Heart left ventricle (tissue), 16 donors: ENCODE measurements at regions not wholly inside any gene's neighbourhood (a gene's known extent, or its start where the extent isn't known, plus 50 kb on each side); places are given as distances from the start of the nearest gene placed in this dataset.
A peak's percentile ranks its signal among the peaks of the same experiment; 100 is the strongest.

Experiments used
- ATAC-seq, 4 donors: fragments of 200-7000 bp; cut with Tn5 transposase; one replicate each; pipeline ENCODE4 v1.9.1; 2020 to 2022; ENCODE audit warnings: moderate library complexity in 4 of 4, mild to moderate bottlenecking in 3 of 4, moderate number of reproducible peaks in 1 of 4
- DNase-seq, 5 donors: peaks; one replicate each; pipeline ENCODE4 v3.0.0-alpha.2; 2020
- H3K27ac ChIP-seq, 12 donors: fragments of 200-600 bp; sonication (generic) in 4 of 12; one replicate each; pipeline versions ENCODE4 v1.5.0 to v1.8.0; 2016 to 2022; ENCODE audit warnings: mild to moderate bottlenecking in 2 of 12
- H3K27me3 ChIP-seq, 9 donors: fragments of 200-600 bp; sonication (generic) in 2 of 9; one replicate each; pipeline versions ENCODE4 v1.5.1 to v1.8.0; 2016 to 2022; ENCODE audit warnings: mild to moderate bottlenecking in 3 of 9
- H3K36me3 ChIP-seq, 9 donors: fragments of 200-600 bp; sonication (generic) in 2 of 9; one replicate each; pipeline versions ENCODE4 v1.5.0 to v1.8.0; 2018 to 2022; ENCODE audit warnings: mild to moderate bottlenecking in 2 of 9
- H3K4me1 ChIP-seq, 12 donors: fragments of 200-600 bp; sonication (generic) in 4 of 12; one replicate each; pipeline versions ENCODE4 v1.5.0 to v1.8.0; 2016 to 2022; ENCODE audit warnings: mild to moderate bottlenecking in 3 of 12
- H3K4me3 ChIP-seq, 12 donors: fragments of 200-600 bp; sonication (generic) in 4 of 12; one replicate each; pipeline versions ENCODE4 v1.5.0 to v1.8.0; 2017 to 2022; ENCODE audit warnings: mild to moderate bottlenecking in 9 of 12, moderate library complexity in 4 of 12
- H3K9me3 ChIP-seq, 12 donors: fragments of 200-600 bp; sonication (generic) in 4 of 12; one replicate each; pipeline versions ENCODE4 v1.5.0 to v1.8.0; 2016 to 2022; ENCODE audit warnings: mild to moderate bottlenecking in 1 of 12
- POLR2A ChIP-seq, 2 donors: fragments of 450-650 bp; IDR thresholded peaks; one replicate each; pipeline ENCODE4 v1.6.1; 2017; ENCODE audit warnings: antibody characterized with exemption in 2 of 2, mild to moderate bottlenecking in 2 of 2, moderate library complexity in 2 of 2
- WGBS, 4 donors: extraction: QIAGEN DNeasy Blood & Tissue Kit in 2 of 4; methylation state at CpG; one replicate each; pipeline versions ENCODE4 v1.1.5 to v1.1.7; 2013 to 2018; 5-methylcytosine and 5-hydroxymethylcytosine counted together
- intact Hi-C, 10 donors: fragments of 100-400 bp; cut with DNase I; formaldehyde crosslinking; loops; one replicate each; pipeline versions ENCODE4 v1.11.1 to v1.14.2; 2022
- TF ChIP-seq, protein P1 (sequence below), 12 donors: fragments of 200-600 bp; sonication (generic) in 4 of 12; IDR thresholded peaks; one replicate each; pipeline versions ENCODE4 v1.5.0 to v1.8.0; 2018 to 2022; ENCODE audit warnings: antibody characterized with exemption in 12 of 12, mild to moderate bottlenecking in 5 of 12
- donor health status: ischemic (EF 13 %, LVEDD 7.1; RV severe dilation, severe dysfunction).
- donor health status: healthy with polysubstance abuse.
- donor health status: DM: no; HTN: yes; CAD: no.
- donor health status: DM: no; HTN: no; CAD: no.
- donor health status: ischemic (EF 25% LVEDD 6.9; RV normal size, moderate dysfunction).
- donor health status: ischemic (EF 25% LVEDD 5.7; RV mildly dilated, moderate dysfunction).
- donor health status: healthy.
- donor health status: DM: yes; HTN: yes; CAD: no.
- donor health status: ischemic (EF 35%, LVEDD 5.7; RV mildly dilated, moderate dysfunction).
- donor health status: nonischemic (EF 11% LVEDD 7.7; RV severe dilation, severe dysfunction).
- donor health status: DM: yes; HTN: yes; CAD: no.
- donor health status: PGD.
- donor health status: ischemic (EF 29% LVEDD 5.4; RV normal size, mild dysfunction).
- donor health status: nonischemic (EF 23%, LVEDD 6.1; RV moderate dilation, normal function).

GRCh38 chr10:10432296-10433035, 585.2 kb upstream of the CELF2 start:
- Histone ChIP-seq H3K4me3 (no peak overlapping the region), H3K27ac (no peak overlapping the region), H3K4me1 (no peaks in the 10 kb centered on the region), H3K9me3 (peaks cover 0 to 5% (median 0%) of the 10 kb centered on the region in 12 donors), H3K36me3 (no peaks in the 10 kb centered on the region), H3K27me3 (no peaks in the 10 kb centered on the region)
- TF ChIP-seq, protein P1, sequence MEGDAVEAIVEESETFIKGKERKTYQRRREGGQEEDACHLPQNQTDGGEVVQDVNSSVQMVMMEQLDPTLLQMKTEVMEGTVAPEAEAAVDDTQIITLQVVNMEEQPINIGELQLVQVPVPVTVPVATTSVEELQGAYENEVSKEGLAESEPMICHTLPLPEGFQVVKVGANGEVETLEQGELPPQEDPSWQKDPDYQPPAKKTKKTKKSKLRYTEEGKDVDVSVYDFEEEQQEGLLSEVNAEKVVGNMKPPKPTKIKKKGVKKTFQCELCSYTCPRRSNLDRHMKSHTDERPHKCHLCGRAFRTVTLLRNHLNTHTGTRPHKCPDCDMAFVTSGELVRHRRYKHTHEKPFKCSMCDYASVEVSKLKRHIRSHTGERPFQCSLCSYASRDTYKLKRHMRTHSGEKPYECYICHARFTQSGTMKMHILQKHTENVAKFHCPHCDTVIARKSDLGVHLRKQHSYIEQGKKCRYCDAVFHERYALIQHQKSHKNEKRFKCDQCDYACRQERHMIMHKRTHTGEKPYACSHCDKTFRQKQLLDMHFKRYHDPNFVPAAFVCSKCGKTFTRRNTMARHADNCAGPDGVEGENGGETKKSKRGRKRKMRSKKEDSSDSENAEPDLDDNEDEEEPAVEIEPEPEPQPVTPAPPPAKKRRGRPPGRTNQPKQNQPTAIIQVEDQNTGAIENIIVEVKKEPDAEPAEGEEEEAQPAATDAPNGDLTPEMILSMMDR (IDR thresholded peaks at IDR 0.05) = no peak
- no peak for TF ChIP-seq POLR2A (IDR thresholded peaks at IDR 0.05)
- intact Hi-C loops = no loop called here
- WGBS, 4 donors = 58 to 65% (median 62%) methylated on average over 9 of the region's 9 CpGs
- DNase-seq (no peak), ATAC-seq (no peak)

DNA sequence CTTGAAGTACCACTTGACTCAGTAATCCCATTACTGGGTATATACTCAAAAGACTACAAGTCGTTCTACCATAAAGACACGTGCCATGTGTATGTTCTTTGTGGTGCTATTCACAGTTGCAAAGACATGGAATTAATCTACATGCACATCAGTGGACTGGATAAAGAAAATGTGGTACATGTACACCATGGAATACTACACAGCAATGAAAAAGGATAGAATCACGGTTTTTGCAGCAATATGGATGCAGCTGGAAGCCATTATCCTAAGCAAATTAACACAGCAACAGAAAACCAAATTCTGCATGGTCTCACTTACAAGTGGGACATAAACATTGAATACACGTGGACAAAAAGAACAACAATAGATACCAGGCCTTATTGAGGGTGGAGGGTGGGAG, 583.4 kb upstream of the CELF2 start:
- 89 to 94% (median 91%) methylated on average over 4 of the region's 4 CpGs for WGBS, 4 donors
- intact Hi-C loops = no loop called here
- no peak for ATAC-seq
- no peak for DNase-seq
- no peak overlapping the region for H3K27ac ChIP-seq
- H3K36me3 ChIP-seq = no peaks in the 10 kb centered on the region
- H3K4me1 ChIP-seq = peaks cover 0 to 7% (median 0%) of the 10 kb centered on the region in 12 donors
- TF ChIP-seq POLR2A (IDR thresholded peaks at IDR 0.05) = no peak
- TF ChIP-seq, protein P1 (IDR thresholded peaks at IDR 0.05) = no peak
- H3K4me3 ChIP-seq = no peak overlapping the region
- no peaks in the 10 kb centered on the region for H3K27me3 ChIP-seq
- H3K9me3 ChIP-seq = peaks cover 0 to 5% (median 0%) of the 10 kb centered on the region in 12 donors

DNA sequence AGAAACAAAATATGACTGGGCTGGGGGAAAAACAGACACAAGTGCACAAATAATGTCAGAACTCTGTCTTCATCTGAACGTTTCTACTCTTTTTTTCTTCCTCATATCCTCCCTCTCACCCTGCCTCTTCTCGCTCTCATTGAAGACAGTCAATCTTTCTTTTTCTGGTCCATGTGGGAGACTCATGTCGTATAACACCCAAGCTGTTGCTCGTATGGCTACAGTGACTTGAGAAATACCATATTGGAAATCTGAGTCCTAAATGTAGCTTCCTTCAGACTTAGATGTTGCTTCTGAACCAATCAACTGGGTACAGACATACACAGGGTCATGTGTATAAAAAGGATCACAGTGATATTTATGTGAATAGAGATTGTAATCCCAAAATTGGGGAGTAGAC, 579.8 kb upstream of the CELF2 start:
- Histone ChIP-seq H3K4me3 (no peak overlapping the region), H3K9me3 (peaks cover 0 to 5% (median 0%) of the 10 kb centered on the region in 12 donors), H3K36me3 (no peaks in the 10 kb centered on the region), H3K27ac (no peak overlapping the region), H3K4me1 (peaks cover 0 to 7% (median 0%) of the 10 kb centered on the region in 12 donors), H3K27me3 (no peaks in the 10 kb centered on the region)
- DNase-seq (no peak), ATAC-seq (no peak)
- TF ChIP-seq POLR2A (IDR thresholded peaks at IDR 0.05) = no peak
- TF ChIP-seq, protein P1 (IDR thresholded peaks at IDR 0.05) = no peak
- 86 to 89% (median 87%) methylated on average over 4 of the region's 4 CpGs for WGBS, 4 donors
- intact Hi-C loops = no loop called here

- DNase-seq (no peak), ATAC-seq (peak; percentile 59 to 75 (median 64))
- H3K36me3 ChIP-seq = no peaks in the 10 kb centered on the region
- H3K9me3 ChIP-seq = peaks cover 0 to 5% (median 0%) of the 10 kb centered on the region in 12 donors
- WGBS, 4 donors = 14 to 22% (median 19%) methylated on average over 1 of the region's 1 CpG
- H3K27me3 ChIP-seq = no peaks in the 10 kb centered on the region
- H3K27ac ChIP-seq = no peak overlapping the region
- no peak for TF ChIP-seq POLR2A (IDR thresholded peaks at IDR 0.05)
- TF ChIP-seq, protein P1 (IDR thresholded peaks at IDR 0.05) = no peak
- intact Hi-C loops = no loop called here
- no peak overlapping the region for H3K4me3 ChIP-seq
- peaks cover 0 to 7% (median 0%) of the 10 kb centered on the region in 12 donors for H3K4me1 ChIP-seq
Measured at GRCh38 chr10:10438335-10439100, 579.2 kb upstream of the CELF2 start.
